SK-N-SH (cell line): ENCODE measurements at regions not wholly inside any gene's neighbourhood (a gene's known extent, or its start where the extent isn't known, plus 50 kb on each side); places are given as distances from the start of the nearest gene placed in this dataset.

Experiments used
- CTCF ChIA-PET: fragments of 300-600, 350-600 bp; formaldehyde crosslinking; extraction: SDS; loops from one replicate; lab custom pipeline; 2021; lab: Yijun Ruan, JAX
- POLR2A ChIA-PET: fragments of 350-600 bp; sonication (Branson Sonifier 250); formaldehyde crosslinking; extraction: SDS; loops from one replicate; lab custom pipeline; 2020; ENCODE audit warnings: antibody characterized with exemption, inconsistent platforms; lab: Yijun Ruan, JAX
- DNase-seq: peaks from one replicate; pipeline ENCODE4 v3.0.0; 2012
- H2AFZ ChIP-seq: fragments of 200-600 bp; sonication (generic); 2 replicates; pipeline ENCODE4 v1.8.1; 2016; ENCODE audit warnings: antibody characterized with exemption, mild to moderate bottlenecking, low read depth
- H3F3A ChIP-seq: fragments of 200-600 bp; sonication (generic); replicated peaks from 2 replicates; pipeline ENCODE3; 2016; ENCODE audit warnings: antibody characterized with exemption, mild to moderate bottlenecking; ENCODE audit not compliant: insufficient read depth
- H3K27ac ChIP-seq, 2 experiments: fragments of 200-500 bp in 1 of 2; fragments of 200-600 bp in 1 of 2; sonication (Bioruptor generic) in 1 of 2; sonication (generic), shearing (Covaris generic) in 1 of 2; 2 replicates each; pipeline versions ENCODE4 v1.5.1 to v1.6.1; 2014 to 2016; ENCODE audit warnings: low read depth in 2 of 2, inconsistent platforms in 1 of 2, low read length in 1 of 2, mild to moderate bottlenecking in 1 of 2, mixed read lengths in 1 of 2
- H3K27me3 ChIP-seq: fragments of 200-600 bp; sonication (generic), shearing (Covaris generic); 2 replicates; pipeline ENCODE4 v1.6.1; 2016; ENCODE audit warnings: mixed run types; ENCODE audit not compliant: insufficient read depth
- H3K36me3 ChIP-seq, 2 experiments: fragments of 200-500 bp in 1 of 2; fragments of 200-600 bp in 1 of 2; sonication (Bioruptor generic) in 1 of 2; sonication (generic) in 1 of 2; replicated peaks in 1 of 2; 2 replicates each; pipeline versions ENCODE3 to v1.5.1; 2014 to 2016; ENCODE audit warnings: low read length in 1 of 2, mild to moderate bottlenecking in 1 of 2; ENCODE audit not compliant: insufficient read depth in 2 of 2, control insufficient read depth in 1 of 2
- H3K4me1 ChIP-seq, 2 experiments: fragments of 200-500 bp in 1 of 2; fragments of 200-600 bp in 1 of 2; sonication (Bioruptor generic) in 1 of 2; sonication (generic), shearing (Covaris generic) in 1 of 2; 2 replicates each; pipeline versions ENCODE4 v1.5.1 to v1.6.1; 2014 to 2016; ENCODE audit warnings: low read depth in 1 of 2, low read length in 1 of 2, mixed run types in 1 of 2; ENCODE audit not compliant: insufficient read depth in 2 of 2, control insufficient read depth in 1 of 2
- H3K4me2 ChIP-seq: fragments of 200-600 bp; sonication (generic), shearing (Covaris generic); 2 replicates; pipeline ENCODE4 v1.6.1; 2017; ENCODE audit warnings: mixed run types
- H3K4me3 ChIP-seq, 2 experiments: fragments of 200-500 bp in 1 of 2; fragments of 200-600 bp in 1 of 2; sonication (Bioruptor generic) in 1 of 2; sonication (generic), shearing (Covaris generic) in 1 of 2; 2 replicates each; pipeline versions ENCODE4 v1.5.1 to v1.8.1; 2014 to 2016; ENCODE audit warnings: low read depth in 2 of 2, inconsistent platforms in 1 of 2, low read length in 1 of 2, mild to moderate bottlenecking in 1 of 2, mixed read lengths in 1 of 2, moderate library complexity in 1 of 2
- H3K79me2 ChIP-seq: fragments of 200-600 bp; sonication (generic); 2 replicates; pipeline ENCODE4 v1.8.1; 2017; ENCODE audit warnings: mild to moderate bottlenecking; ENCODE audit not compliant: insufficient read depth
- H3K9ac ChIP-seq: fragments of 200-600 bp; sonication (generic); 2 replicates; pipeline ENCODE4 v1.6.1; 2017; ENCODE audit warnings: mixed run types
- H3K9me2 ChIP-seq: fragments of 200-600 bp; sonication (generic); 2 replicates; pipeline ENCODE4 v1.6.1; 2017; ENCODE audit warnings: mixed run types
- H3K9me3 ChIP-seq: fragments of 200-600 bp; sonication (generic); 2 replicates; pipeline ENCODE4 v1.6.1; 2017; ENCODE audit warnings: mixed run types, mild to moderate bottlenecking, moderate library complexity
- H4K20me1 ChIP-seq: fragments of 200-600 bp; sonication (generic); 2 replicates; pipeline ENCODE4 v1.6.1; 2017; ENCODE audit warnings: mild to moderate bottlenecking, mixed run types; ENCODE audit not compliant: insufficient read depth
- ELF1 ChIP-seq: IDR thresholded peaks from 2 replicates; pipeline ENCODE4 v1.4.0; 2012
- FOSL2 ChIP-seq: IDR thresholded peaks from 2 replicates; pipeline ENCODE4 v1.4.0; 2012; ENCODE audit warnings: low read depth, mild to moderate bottlenecking, moderate library complexity, borderline replicate concordance
- FOXM1 ChIP-seq: IDR thresholded peaks from 2 replicates; pipeline ENCODE4 v1.4.0; 2012; ENCODE audit warnings: low read depth, mild to moderate bottlenecking
- GABPA ChIP-seq: IDR thresholded peaks from 2 replicates; pipeline ENCODE4 v1.4.0; 2012; ENCODE audit warnings: low read depth, mild to moderate bottlenecking
- GATA2 ChIP-seq: sonication (generic); formaldehyde crosslinking; IDR thresholded peaks from 2 replicates; pipeline ENCODE4 v1.5.0; 2020; ENCODE audit warnings: mild to moderate bottlenecking, missing genetic modification reagents
- POLR2AphosphoS5 ChIP-seq: IDR thresholded peaks from 2 replicates; pipeline ENCODE4 v1.6.1; 2012; ENCODE audit warnings: low read depth, low read length
- RAD21 ChIP-seq: IDR thresholded peaks from 2 replicates; pipeline ENCODE4 v1.6.1; 2012; ENCODE audit warnings: mild to moderate bottlenecking, low read length
- RCOR1 ChIP-seq: fragments of 150-350 bp; IDR thresholded peaks from 2 replicates; pipeline ENCODE4 v1.6.1; 2017; ENCODE audit warnings: antibody characterized with exemption, low read length
- SMC3 ChIP-seq: IDR thresholded peaks from 2 replicates; pipeline ENCODE4 v1.6.1; 2012; ENCODE audit warnings: low read depth, low read length, improper control_type of control experiment
- TAF1 ChIP-seq: IDR thresholded peaks from 2 replicates; pipeline ENCODE4 v1.6.1; 2012; ENCODE audit warnings: low read depth, mild to moderate bottlenecking, low read length, moderate library complexity, borderline replicate concordance
- TCF12 ChIP-seq: IDR thresholded peaks from 2 replicates; pipeline ENCODE4 v1.4.0; 2012
- TEAD4 ChIP-seq: IDR thresholded peaks from 2 replicates; pipeline ENCODE4 v1.4.0; 2012; ENCODE audit warnings: mild to moderate bottlenecking, borderline replicate concordance; ENCODE audit not compliant: insufficient read depth
- YY1 ChIP-seq: IDR thresholded peaks from 2 replicates; pipeline ENCODE4 v1.4.0; 2012; ENCODE audit warnings: low read depth, mild to moderate bottlenecking
- TF ChIP-seq, protein P1 (sequence below): IDR thresholded peaks from 2 replicates; pipeline ENCODE4; 2012
- TF ChIP-seq, protein P2 (sequence below): IDR thresholded peaks from 2 replicates; pipeline ENCODE4 v1.4.0; 2012; ENCODE audit warnings: low read depth, borderline replicate concordance
- TF ChIP-seq, protein P3 (sequence below): IDR thresholded peaks from 2 replicates; pipeline ENCODE4 v1.6.1; 2012; ENCODE audit warnings: mild to moderate bottlenecking, low read depth, low read length, moderate library complexity
- TF ChIP-seq, protein P4 (sequence below): IDR thresholded peaks from 2 replicates; pipeline ENCODE4 v1.4.0; 2012; ENCODE audit warnings: low read depth, borderline replicate concordance
- TF ChIP-seq, protein P5 (sequence below): IDR thresholded peaks from 2 replicates; pipeline ENCODE4 v1.4.0; 2012; ENCODE audit warnings: low read depth
- TF ChIP-seq, protein P6 (sequence below): fragments of 200-600 bp; sonication (generic); IDR thresholded peaks from 2 replicates; pipeline ENCODE4 v1.6.1; 2017; ENCODE audit warnings: antibody characterized with exemption, mild to moderate bottlenecking, moderate library complexity

DNA sequence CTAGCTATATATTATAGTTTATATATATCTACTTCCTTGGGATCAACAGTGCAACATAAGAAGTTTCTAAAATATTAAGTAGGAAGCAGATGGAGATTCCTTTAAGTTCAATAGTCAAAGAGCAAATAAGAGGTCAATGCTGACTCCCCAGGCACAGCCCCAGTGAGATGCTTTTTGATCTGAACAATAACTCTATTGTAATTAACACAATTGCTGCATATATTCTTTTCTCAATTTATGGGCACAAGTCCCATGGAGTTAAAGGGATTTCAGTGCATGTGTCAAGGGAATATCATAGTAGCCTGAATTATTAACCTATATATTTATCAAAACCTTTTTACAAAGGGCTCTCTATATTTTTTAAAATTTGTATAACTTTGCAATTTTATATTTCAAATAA, 180.8 kb downstream of the SPRY2 start:
- TF ChIP-seq, protein P1, sequence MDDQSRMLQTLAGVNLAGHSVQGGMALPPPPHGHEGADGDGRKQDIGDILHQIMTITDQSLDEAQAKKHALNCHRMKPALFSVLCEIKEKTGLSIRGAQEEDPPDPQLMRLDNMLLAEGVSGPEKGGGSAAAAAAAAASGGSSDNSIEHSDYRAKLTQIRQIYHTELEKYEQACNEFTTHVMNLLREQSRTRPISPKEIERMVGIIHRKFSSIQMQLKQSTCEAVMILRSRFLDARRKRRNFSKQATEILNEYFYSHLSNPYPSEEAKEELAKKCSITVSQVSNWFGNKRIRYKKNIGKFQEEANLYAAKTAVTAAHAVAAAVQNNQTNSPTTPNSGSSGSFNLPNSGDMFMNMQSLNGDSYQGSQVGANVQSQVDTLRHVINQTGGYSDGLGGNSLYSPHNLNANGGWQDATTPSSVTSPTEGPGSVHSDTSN, result no peak
- TF ChIP-seq, protein P2, sequence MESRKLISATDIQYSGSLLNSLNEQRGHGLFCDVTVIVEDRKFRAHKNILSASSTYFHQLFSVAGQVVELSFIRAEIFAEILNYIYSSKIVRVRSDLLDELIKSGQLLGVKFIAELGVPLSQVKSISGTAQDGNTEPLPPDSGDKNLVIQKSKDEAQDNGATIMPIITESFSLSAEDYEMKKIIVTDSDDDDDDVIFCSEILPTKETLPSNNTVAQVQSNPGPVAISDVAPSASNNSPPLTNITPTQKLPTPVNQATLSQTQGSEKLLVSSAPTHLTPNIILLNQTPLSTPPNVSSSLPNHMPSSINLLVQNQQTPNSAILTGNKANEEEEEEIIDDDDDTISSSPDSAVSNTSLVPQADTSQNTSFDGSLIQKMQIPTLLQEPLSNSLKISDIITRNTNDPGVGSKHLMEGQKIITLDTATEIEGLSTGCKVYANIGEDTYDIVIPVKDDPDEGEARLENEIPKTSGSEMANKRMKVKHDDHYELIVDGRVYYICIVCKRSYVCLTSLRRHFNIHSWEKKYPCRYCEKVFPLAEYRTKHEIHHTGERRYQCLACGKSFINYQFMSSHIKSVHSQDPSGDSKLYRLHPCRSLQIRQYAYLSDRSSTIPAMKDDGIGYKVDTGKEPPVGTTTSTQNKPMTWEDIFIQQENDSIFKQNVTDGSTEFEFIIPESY, result no peak
- no peak for TF ChIP-seq GABPA
- no peak for TF ChIP-seq SMC3
- no peak for TF ChIP-seq TAF1
- no peak for TF ChIP-seq TCF12
- TF ChIP-seq FOXM1, result no peak
- TF ChIP-seq, protein P3, sequence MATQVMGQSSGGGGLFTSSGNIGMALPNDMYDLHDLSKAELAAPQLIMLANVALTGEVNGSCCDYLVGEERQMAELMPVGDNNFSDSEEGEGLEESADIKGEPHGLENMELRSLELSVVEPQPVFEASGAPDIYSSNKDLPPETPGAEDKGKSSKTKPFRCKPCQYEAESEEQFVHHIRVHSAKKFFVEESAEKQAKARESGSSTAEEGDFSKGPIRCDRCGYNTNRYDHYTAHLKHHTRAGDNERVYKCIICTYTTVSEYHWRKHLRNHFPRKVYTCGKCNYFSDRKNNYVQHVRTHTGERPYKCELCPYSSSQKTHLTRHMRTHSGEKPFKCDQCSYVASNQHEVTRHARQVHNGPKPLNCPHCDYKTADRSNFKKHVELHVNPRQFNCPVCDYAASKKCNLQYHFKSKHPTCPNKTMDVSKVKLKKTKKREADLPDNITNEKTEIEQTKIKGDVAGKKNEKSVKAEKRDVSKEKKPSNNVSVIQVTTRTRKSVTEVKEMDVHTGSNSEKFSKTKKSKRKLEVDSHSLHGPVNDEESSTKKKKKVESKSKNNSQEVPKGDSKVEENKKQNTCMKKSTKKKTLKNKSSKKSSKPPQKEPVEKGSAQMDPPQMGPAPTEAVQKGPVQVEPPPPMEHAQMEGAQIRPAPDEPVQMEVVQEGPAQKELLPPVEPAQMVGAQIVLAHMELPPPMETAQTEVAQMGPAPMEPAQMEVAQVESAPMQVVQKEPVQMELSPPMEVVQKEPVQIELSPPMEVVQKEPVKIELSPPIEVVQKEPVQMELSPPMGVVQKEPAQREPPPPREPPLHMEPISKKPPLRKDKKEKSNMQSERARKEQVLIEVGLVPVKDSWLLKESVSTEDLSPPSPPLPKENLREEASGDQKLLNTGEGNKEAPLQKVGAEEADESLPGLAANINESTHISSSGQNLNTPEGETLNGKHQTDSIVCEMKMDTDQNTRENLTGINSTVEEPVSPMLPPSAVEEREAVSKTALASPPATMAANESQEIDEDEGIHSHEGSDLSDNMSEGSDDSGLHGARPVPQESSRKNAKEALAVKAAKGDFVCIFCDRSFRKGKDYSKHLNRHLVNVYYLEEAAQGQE, result no peak
- no peak for TF ChIP-seq GATA2 (CRISPR knock-in tag)
- TF ChIP-seq, protein P4, sequence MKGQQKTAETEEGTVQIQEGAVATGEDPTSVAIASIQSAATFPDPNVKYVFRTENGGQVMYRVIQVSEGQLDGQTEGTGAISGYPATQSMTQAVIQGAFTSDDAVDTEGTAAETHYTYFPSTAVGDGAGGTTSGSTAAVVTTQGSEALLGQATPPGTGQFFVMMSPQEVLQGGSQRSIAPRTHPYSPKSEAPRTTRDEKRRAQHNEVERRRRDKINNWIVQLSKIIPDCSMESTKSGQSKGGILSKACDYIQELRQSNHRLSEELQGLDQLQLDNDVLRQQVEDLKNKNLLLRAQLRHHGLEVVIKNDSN, result no peak
- no peak for TF ChIP-seq RCOR1
- no peak for TF ChIP-seq FOSL2
- no peak for TF ChIP-seq ELF1
- TF ChIP-seq TEAD4, result no peak
- TF ChIP-seq POLR2AphosphoS5, result no peak
- TF ChIP-seq RAD21, result no peak
- TF ChIP-seq YY1, result no peak
- TF ChIP-seq, protein P5, sequence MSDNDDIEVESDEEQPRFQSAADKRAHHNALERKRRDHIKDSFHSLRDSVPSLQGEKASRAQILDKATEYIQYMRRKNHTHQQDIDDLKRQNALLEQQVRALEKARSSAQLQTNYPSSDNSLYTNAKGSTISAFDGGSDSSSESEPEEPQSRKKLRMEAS, result no peak
- TF ChIP-seq, protein P6, sequence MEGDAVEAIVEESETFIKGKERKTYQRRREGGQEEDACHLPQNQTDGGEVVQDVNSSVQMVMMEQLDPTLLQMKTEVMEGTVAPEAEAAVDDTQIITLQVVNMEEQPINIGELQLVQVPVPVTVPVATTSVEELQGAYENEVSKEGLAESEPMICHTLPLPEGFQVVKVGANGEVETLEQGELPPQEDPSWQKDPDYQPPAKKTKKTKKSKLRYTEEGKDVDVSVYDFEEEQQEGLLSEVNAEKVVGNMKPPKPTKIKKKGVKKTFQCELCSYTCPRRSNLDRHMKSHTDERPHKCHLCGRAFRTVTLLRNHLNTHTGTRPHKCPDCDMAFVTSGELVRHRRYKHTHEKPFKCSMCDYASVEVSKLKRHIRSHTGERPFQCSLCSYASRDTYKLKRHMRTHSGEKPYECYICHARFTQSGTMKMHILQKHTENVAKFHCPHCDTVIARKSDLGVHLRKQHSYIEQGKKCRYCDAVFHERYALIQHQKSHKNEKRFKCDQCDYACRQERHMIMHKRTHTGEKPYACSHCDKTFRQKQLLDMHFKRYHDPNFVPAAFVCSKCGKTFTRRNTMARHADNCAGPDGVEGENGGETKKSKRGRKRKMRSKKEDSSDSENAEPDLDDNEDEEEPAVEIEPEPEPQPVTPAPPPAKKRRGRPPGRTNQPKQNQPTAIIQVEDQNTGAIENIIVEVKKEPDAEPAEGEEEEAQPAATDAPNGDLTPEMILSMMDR, result no peak
- POLR2A ChIA-PET, result no interaction called here

More for the DNA sequence above, 180.8 kb downstream of the SPRY2 start:
- no peaks in the 10 kb centered on the region for H3F3A ChIP-seq
- H3K27ac ChIP-seq, result no peak overlapping the region
- H2AFZ ChIP-seq, result no peak overlapping the region
- no peak for DNase-seq
- CTCF ChIA-PET, result no interaction called here
- H3K79me2 ChIP-seq, result no peaks in the 10 kb centered on the region
- H3K9me3 ChIP-seq, result no peaks in the 10 kb centered on the region
- no peaks in the 10 kb centered on the region for H4K20me1 ChIP-seq
- H3K9ac ChIP-seq, result no peak overlapping the region
- no peaks in the 10 kb centered on the region; a peak in 1 of 4 replicates for H3K4me1 ChIP-seq
- no peaks in the 10 kb centered on the region for H3K9me2 ChIP-seq
- no peak overlapping the region for H3K4me3 ChIP-seq
- no peaks in the 10 kb centered on the region for H3K27me3 ChIP-seq
- no peak overlapping the region for H3K4me2 ChIP-seq
- H3K36me3 ChIP-seq, result no peaks in the 10 kb centered on the region
